Renal pelvis (tissue), 1 donor: ENCODE measurements at regions not wholly inside any gene's neighbourhood (a gene's known extent, or its start where the extent isn't known, plus 50 kb on each side); places are given as distances from the start of the nearest gene placed in this dataset.

Experiments
- DNase-seq: peaks from one replicate; pipeline ENCODE4 v3.0.0-alpha.2; 2013

GRCh38 chr1:229062135-229062534 lies 208.8 kb upstream of the RAB4A start:
- no peak for DNase-seq

- no peak for DNase-seq
Observed at GRCh38 chr1:229063154-229063773, 207.6 kb upstream of the RAB4A start.

GRCh38 chr1:229064320-229065168 lies 206.4 kb upstream of the RAB4A start:
- no peak for DNase-seq

GRCh38 chr1:229065613-229066012 lies 205.3 kb upstream of the RAB4A start:
- no peak for DNase-seq

- DNase-seq = no peak
Observed at GRCh38 chr1:229066591-229066990, 204.3 kb upstream of the RAB4A start.

- DNase-seq = no peak
Observed at GRCh38 chr1:229067546-229067945, 203.4 kb upstream of the RAB4A start.

GRCh38 chr1:229068270-229068987 lies 202.5 kb upstream of the RAB4A start:
- no peak for DNase-seq

GRCh38 chr1:229069176-229069575 lies 201.7 kb upstream of the RAB4A start:
- no peak for DNase-seq

- DNase-seq = no peak
Observed at GRCh38 chr1:229070168-229070567, 200.7 kb upstream of the RAB4A start.

GRCh38 chr1:229073251-229073650 lies 197.7 kb upstream of the RAB4A start:
- DNase-seq = no peak

GRCh38 chr1:229075217-229075616 lies 195.7 kb upstream of the RAB4A start:
- DNase-seq = no peak

- no peak for DNase-seq
Observed at GRCh38 chr1:229075716-229076115, 195.2 kb upstream of the RAB4A start.

- no peak for DNase-seq
Observed at GRCh38 chr1:229076195-229076594, 194.7 kb upstream of the RAB4A start.

- no peak for DNase-seq
Observed at GRCh38 chr1:229079016-229079595, 191.8 kb upstream of the RAB4A start.

GRCh38 chr1:229080361-229080760 lies 190.6 kb upstream of the RAB4A start:
- DNase-seq = no peak

GRCh38 chr1:229085291-229085690 lies 185.6 kb upstream of the RAB4A start:
- no peak for DNase-seq

- DNase-seq = no peak
Observed at GRCh38 chr1:229086091-229086490, 184.8 kb upstream of the RAB4A start.

- no peak for DNase-seq
Observed at GRCh38 chr1:229086686-229087085, 184.2 kb upstream of the RAB4A start.

- no peak for DNase-seq
Observed at GRCh38 chr1:229087339-229087738, 183.6 kb upstream of the RAB4A start.

GRCh38 chr1:229087906-229088305 lies 183.0 kb upstream of the RAB4A start:
- no peak for DNase-seq

GRCh38 chr1:229088711-229089110 lies 182.2 kb upstream of the RAB4A start:
- no peak for DNase-seq

- no peak for DNase-seq
Observed at GRCh38 chr1:229089586-229090208, 181.2 kb upstream of the RAB4A start.
